ENCODE measurements at regions not wholly inside any gene's neighbourhood (a gene's known extent, or its start where the extent isn't known, plus 50 kb on each side); places are given as distances from the start of the nearest gene placed in this dataset.

- TF ChIP-seq CTCF (IDR thresholded peaks at IDR 0.05) (no peak), POLR2A (IDR thresholded peaks at IDR 0.05) (no peak)
Measured at GRCh38 chr5:15282611-15283010, 217.4 kb upstream of the FBXL7 start.

All from sigmoid colon (tissue), 3 donors.